ENCODE measurements at regions not wholly inside any gene's neighbourhood (a gene's known extent, or its start where the extent isn't known, plus 50 kb on each side); places are given as distances from the start of the nearest gene placed in this dataset.

DNA sequence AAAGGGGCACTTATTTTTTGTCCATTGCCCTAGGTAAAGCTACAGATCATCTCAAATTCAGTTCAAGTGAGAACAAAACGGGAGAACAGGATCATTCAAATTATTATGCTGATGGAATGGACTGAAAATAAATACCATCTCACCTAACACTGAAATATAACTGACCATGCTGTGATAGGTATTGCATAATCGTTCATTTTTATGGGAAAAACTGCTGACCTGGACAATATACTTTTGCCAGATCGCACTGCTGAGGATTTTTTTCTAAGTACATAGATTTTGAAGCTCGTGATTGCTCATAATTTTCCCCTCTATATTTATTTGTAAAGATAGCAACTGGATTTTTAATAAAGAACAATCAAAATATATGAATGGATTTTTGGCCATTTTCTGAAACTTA is 636.6 kb upstream of the NEGR1 start:
- DNase-seq (ENCODE audit: low read depth, low spot score) (no peak), ATAC-seq (no peak), FAIRE-seq (no peak)
- BruUV-seq (replicated peaks): no TSS peak
- 0% methylated on average over 4 of the region's 4 CpGs for WGBS (ENCODE audit: insufficient coverage, insufficient replicate concordance, low lambda C conversion rate, missing lambda C conversion rate)
- Histone ChIP-seq H3K4me2 (ENCODE audit: control insufficient read depth, insufficient read depth) (no peak overlapping the region), H3K79me2 (ENCODE audit: control insufficient read depth, insufficient read depth, low read length) (no peaks in the 10 kb centered on the region), H3K27ac (ENCODE audit: control insufficient read depth, insufficient read depth) (no peak overlapping the region), H4K20me1 (ENCODE audit: control insufficient read depth, insufficient read depth) (no peaks in the 10 kb centered on the region), H3K9me3 (replicated peaks; ENCODE audit: control insufficient read depth, insufficient read depth, low read length) (no peaks in the 10 kb centered on the region), H3K27me3 (replicated peaks in 1 of 2; ENCODE audit: control insufficient read depth in 2 of 2, insufficient read depth in 2 of 2, low read length in 1 of 2) (no peaks in the 10 kb centered on the region), H2AFZ (ENCODE audit: control insufficient read depth, low read depth, low read length) (no peak overlapping the region), H3K4me1 (ENCODE audit: control insufficient read depth, insufficient read depth, low read length) (no peaks in the 10 kb centered on the region), H3K36me3 (ENCODE audit: control insufficient read depth in 2 of 2, insufficient read depth in 2 of 2, low read length in 1 of 2) (no peaks in the 10 kb centered on the region), H3K4me3 (no peak overlapping the region), H3K9ac (ENCODE audit: control insufficient read depth, insufficient read depth, low read length) (no peak overlapping the region)
- intact Hi-C loops (cut with micrococcal nuclease; ENCODE audit: unreplicated experiment): no loop called here
- POLR2A ChIA-PET: no interaction called here
- SMC1A ChIA-PET (ENCODE audit: uncharacterized antibody, unreplicated experiment): no interaction called here
- TF ChIP-seq NR2F1 (conservative IDR thresholded peaks at IDR 0.05) (no peak), SPI1 (IDR thresholded peaks at IDR 0.05; ENCODE audit: borderline replicate concordance, insufficient read depth, low read depth, low read length) (no peak), LARP7 (IDR thresholded peaks at IDR 0.05) (no peak), JUNB (IDR thresholded peaks at IDR 0.05) (no peak), ATF7 (IDR thresholded peaks at IDR 0.05; ENCODE audit: low read depth) (no peak), RBBP5 (conservative IDR thresholded peaks at IDR 0.05) (no peak), TCF12 (IDR thresholded peaks at IDR 0.05; ENCODE audit: low read depth, low read length) (no peak), WRNIP1 (IDR thresholded peaks at IDR 0.05; ENCODE audit: borderline replicate concordance, low read depth, low read length) (no peak), PML (IDR thresholded peaks at IDR 0.05; ENCODE audit: low read length) (no peak), SMAD1 (IDR thresholded peaks at IDR 0.05; ENCODE audit: low read depth, partially characterized antibody) (no peak), PKNOX1 (IDR thresholded peaks at IDR 0.05) (no peak)
- in situ Hi-C loops (cut with MboI): no loop called here
- RAD21 ChIA-PET (ENCODE audit: unreplicated experiment): no interaction called here
- CTCF ChIA-PET: no interaction called here
